PC-3 (cell line): ENCODE measurements at regions not wholly inside any gene's neighbourhood (a gene's known extent, or its start where the extent isn't known, plus 50 kb on each side); places are given as distances from the start of the nearest gene placed in this dataset.

ENCODE experiments used
- ATAC-seq: fragments of 200-7000 bp; cut with Tn5 transposase; 2 replicates; pipeline ENCODE4 v1.9.1; 2020; ENCODE audit warnings: mild to moderate bottlenecking, moderate library complexity
- BruUV-seq: library from RNA; stranded (reverse); fragments of 400-500 nt; replicated peaks from 2 replicates; lab custom pipeline; 2021; lab: Mats Ljungman, UMichigan
- CTCF ChIA-PET: fragments of 300-600 bp; sonication (Branson Sonifier 250); formaldehyde crosslinking; loops from one replicate; lab custom pipeline; 2022; ENCODE audit warnings: antibody characterized with exemption; lab: Charles Lee
- POLR2A ChIA-PET: fragments of 300-600 bp; sonication (Branson Sonifier 250); formaldehyde crosslinking; loops from one replicate; lab custom pipeline; 2022; ENCODE audit warnings: antibody characterized with exemption; ENCODE audit not compliant: unreplicated experiment; lab: Charles Lee
- DNase-seq: peaks from one replicate; pipeline ENCODE4 v3.0.0-alpha.2; 2015
- H2AFZ ChIP-seq: fragments of 300-600 bp; sonication (generic); 2 replicates; pipeline ENCODE4 v1.6.0; 2016; ENCODE audit warnings: antibody characterized with exemption, low read length
- H3F3A ChIP-seq: fragments of 300-600 bp; sonication (generic); one replicate; pipeline ENCODE4 v1.6.0; 2017; ENCODE audit warnings: antibody characterized with exemption, low read length, control low read depth, mild to moderate bottlenecking; ENCODE audit not compliant: unreplicated experiment
- H3K27ac ChIP-seq: fragments of 300-600 bp; sonication (generic); 2 replicates; pipeline ENCODE4 v1.5.1; 2016; ENCODE audit warnings: mild to moderate bottlenecking, low read length
- H3K27me3 ChIP-seq: fragments of 300-600 bp; sonication (generic); 2 replicates; pipeline ENCODE4 v1.6.1; 2016; ENCODE audit warnings: low read length, mixed read lengths
- H3K36me3 ChIP-seq: fragments of 300-600 bp; sonication (generic); 2 replicates; pipeline ENCODE4 v1.6.1; 2016; ENCODE audit warnings: low read depth, mixed run types, low read length, mixed read lengths
- H3K4me1 ChIP-seq: fragments of 300-600 bp; sonication (generic); 2 replicates; pipeline ENCODE4 v1.5.1; 2016; ENCODE audit warnings: low read length; ENCODE audit not compliant: insufficient read depth
- H3K4me2 ChIP-seq: fragments of 300-600 bp; sonication (generic); 2 replicates; pipeline ENCODE4 v1.6.0; 2016; ENCODE audit warnings: low read length
- H3K4me3 ChIP-seq: fragments of 300-600 bp; sonication (generic); 2 replicates; pipeline ENCODE4 v1.5.1; 2016; ENCODE audit warnings: mild to moderate bottlenecking, low read length, mixed read lengths
- H3K79me2 ChIP-seq: fragments of 300-600 bp; sonication (generic); 2 replicates; pipeline ENCODE4 v1.6.1; 2017; ENCODE audit warnings: low read length, mixed read lengths
- H3K9ac ChIP-seq: fragments of 300-600 bp; sonication (generic); 2 replicates; pipeline ENCODE4 v1.6.0; 2016; ENCODE audit warnings: mild to moderate bottlenecking, low read length
- H3K9me2 ChIP-seq: fragments of 300-600 bp; sonication (generic); replicated peaks from 2 replicates; pipeline ENCODE4 v1.6.1; 2016; ENCODE audit warnings: mixed run types, low read length, mixed read lengths
- H3K9me3 ChIP-seq: fragments of 300-600 bp; sonication (generic); 2 replicates; pipeline ENCODE4 v1.6.1; 2016; ENCODE audit warnings: low read length, mixed read lengths
- H4K20me1 ChIP-seq: fragments of 300-600 bp; sonication (generic); 2 replicates; pipeline ENCODE4 v1.6.1; 2016; ENCODE audit warnings: low read length, mixed read lengths
- EZH2 ChIP-seq: fragments of 300-600 bp; sonication (generic); IDR thresholded peaks from one replicate; pipeline ENCODE4 v1.6.1; 2017; ENCODE audit warnings: antibody characterized with exemption, mild to moderate bottlenecking, low read length; ENCODE audit not compliant: unreplicated experiment
- EZH2phosphoT487 ChIP-seq: fragments of 300-600 bp; sonication (generic); IDR thresholded peaks from 2 replicates; pipeline ENCODE4 v1.6.1; 2018; ENCODE audit warnings: mild to moderate bottlenecking, antibody characterized with exemption, low read length, borderline replicate concordance
- intact Hi-C: fragments of 100-400 bp; cut with micrococcal nuclease; formaldehyde crosslinking; loops from 2 replicates; pipeline ENCODE4 v1.9.0; 2023
- TF ChIP-seq, protein P1 (sequence below): fragments of 300-600 bp; sonication (generic); conservative IDR thresholded peaks from 2 replicates; pipeline ENCODE4 v1.5.1; 2017; ENCODE audit warnings: antibody characterized with exemption, low read depth, mild to moderate bottlenecking, low read length

DNA sequence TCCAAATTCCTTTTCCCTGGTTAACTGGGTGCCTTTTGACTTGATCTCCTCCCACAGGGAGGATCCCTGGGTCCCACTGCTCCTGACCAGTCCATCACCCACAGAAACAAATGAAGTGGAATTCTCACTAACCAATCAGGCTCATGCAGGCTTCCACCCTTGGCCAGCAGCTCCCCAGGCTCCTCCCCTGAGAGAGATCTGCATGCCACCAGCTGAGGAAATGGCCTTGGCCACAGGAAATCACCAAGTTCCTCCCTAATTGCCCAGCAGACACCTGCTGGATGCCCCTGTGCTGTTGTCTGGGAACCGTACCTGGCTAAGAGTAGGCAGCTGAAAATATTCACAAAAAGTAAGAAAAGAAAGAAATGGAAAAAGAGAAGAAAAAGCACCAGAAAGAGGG lies 207.4 kb downstream of the NCK2 start:
- H3K4me1 ChIP-seq = no peaks in the 10 kb centered on the region
- no TSS peak for BruUV-seq
- H4K20me1 ChIP-seq = no peaks in the 10 kb centered on the region
- H3K9me3 ChIP-seq = no peaks in the 10 kb centered on the region
- H3K4me3 ChIP-seq = no peak overlapping the region
- ChIA-PET CTCF (no interaction called here), POLR2A (no interaction called here)
- DNase-seq (no peak), ATAC-seq (no peak)
- no peak overlapping the region for H3K9ac ChIP-seq
- H3K27me3 ChIP-seq = peaks cover 45% of the 10 kb centered on the region
- intact Hi-C loops = no loop called here
- TF ChIP-seq EZH2 (no peak), EZH2phosphoT487 (no peak)
- TF ChIP-seq, protein P1, sequence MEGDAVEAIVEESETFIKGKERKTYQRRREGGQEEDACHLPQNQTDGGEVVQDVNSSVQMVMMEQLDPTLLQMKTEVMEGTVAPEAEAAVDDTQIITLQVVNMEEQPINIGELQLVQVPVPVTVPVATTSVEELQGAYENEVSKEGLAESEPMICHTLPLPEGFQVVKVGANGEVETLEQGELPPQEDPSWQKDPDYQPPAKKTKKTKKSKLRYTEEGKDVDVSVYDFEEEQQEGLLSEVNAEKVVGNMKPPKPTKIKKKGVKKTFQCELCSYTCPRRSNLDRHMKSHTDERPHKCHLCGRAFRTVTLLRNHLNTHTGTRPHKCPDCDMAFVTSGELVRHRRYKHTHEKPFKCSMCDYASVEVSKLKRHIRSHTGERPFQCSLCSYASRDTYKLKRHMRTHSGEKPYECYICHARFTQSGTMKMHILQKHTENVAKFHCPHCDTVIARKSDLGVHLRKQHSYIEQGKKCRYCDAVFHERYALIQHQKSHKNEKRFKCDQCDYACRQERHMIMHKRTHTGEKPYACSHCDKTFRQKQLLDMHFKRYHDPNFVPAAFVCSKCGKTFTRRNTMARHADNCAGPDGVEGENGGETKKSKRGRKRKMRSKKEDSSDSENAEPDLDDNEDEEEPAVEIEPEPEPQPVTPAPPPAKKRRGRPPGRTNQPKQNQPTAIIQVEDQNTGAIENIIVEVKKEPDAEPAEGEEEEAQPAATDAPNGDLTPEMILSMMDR = no peak
- H3K36me3 ChIP-seq = no peaks in the 10 kb centered on the region
- no peak overlapping the region for H2AFZ ChIP-seq
- no peaks in the 10 kb centered on the region for H3F3A ChIP-seq
- no peak overlapping the region for H3K4me2 ChIP-seq
- H3K79me2 ChIP-seq = no peaks in the 10 kb centered on the region
- H3K9me2 ChIP-seq = no peaks in the 10 kb centered on the region
- no peak overlapping the region for H3K27ac ChIP-seq

DNA sequence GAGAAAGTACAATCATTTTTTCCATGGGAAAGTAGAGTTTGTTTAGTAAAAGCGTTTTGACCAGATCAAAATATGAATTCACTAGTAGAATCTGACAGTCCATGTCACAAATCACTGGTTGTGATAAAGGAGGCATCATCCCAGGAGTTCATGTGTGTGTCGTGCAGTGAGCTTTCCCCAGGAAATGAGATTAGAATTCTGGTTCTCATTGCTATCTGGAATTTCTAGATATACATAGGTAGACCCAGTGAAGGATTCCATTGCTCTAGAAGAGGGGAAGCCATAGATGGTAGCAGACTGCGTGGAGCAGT lies 206.6 kb downstream of the NCK2 start:
- CTCF ChIA-PET = no interaction called here
- BruUV-seq = no TSS peak
- no peak overlapping the region for H3K9ac ChIP-seq

DNA sequence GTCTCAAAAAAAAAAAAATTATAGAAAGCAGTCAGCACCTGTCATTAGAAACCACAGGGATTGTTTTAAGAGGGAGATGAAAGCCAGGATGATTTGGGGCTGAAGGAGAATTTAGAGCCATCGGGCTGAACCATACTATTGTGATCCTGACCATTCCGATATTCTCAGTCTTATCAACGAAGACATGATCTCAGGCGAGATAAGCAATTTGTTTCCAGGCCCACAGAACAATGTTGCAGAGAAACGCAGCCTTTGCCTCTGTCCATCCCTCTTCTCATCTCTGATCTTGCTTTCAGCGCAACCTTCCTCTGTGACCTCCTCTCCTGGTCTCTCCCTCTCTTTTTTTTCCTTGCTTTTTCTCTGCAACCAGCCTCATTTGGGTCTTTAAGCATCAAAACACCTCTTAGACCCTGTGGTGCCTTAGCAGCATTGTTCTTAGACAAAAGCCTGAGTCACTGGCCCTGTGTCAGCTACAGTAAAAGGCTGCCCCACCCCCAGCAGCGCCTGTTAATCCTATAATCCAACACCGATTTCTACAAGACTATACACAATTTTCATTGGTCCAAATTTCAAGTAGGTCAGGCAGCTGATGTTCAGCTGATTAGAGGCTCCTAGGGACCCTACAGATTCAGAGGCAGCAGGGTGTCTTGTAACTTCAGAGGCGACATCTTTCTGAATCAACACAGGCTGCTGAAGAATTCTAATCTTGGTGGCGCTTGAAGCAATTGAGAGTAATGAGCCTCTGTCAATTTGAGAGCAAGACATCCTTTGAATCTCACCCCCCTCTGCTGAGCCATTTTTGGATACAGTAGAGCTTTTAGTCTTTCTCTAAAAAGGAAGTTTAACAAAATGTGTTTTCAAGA lies 206.0 kb downstream of the NCK2 start:
- BruUV-seq = no TSS peak
- Histone ChIP-seq H3K4me1 (no peaks in the 10 kb centered on the region), H3F3A (no peaks in the 10 kb centered on the region), H4K20me1 (no peaks in the 10 kb centered on the region), H3K27ac (no peak overlapping the region), H3K4me2 (no peak overlapping the region), H3K36me3 (no peaks in the 10 kb centered on the region), H3K9ac (no peak overlapping the region), H3K9me2 (no peaks in the 10 kb centered on the region), H3K27me3 (peaks cover 32% of the 10 kb centered on the region), H3K4me3 (no peak overlapping the region), H2AFZ (no peak overlapping the region), H3K9me3 (no peaks in the 10 kb centered on the region), H3K79me2 (no peaks in the 10 kb centered on the region)
- no peak for DNase-seq
- CTCF ChIA-PET = no interaction called here
- POLR2A ChIA-PET = no interaction called here
- TF ChIP-seq EZH2 (no peak), EZH2phosphoT487 (no peak)
- TF ChIP-seq, protein P1 = no peak
- ATAC-seq = no peak
- intact Hi-C loops = no loop called here

More for the DNA sequence above, 206.6 kb downstream of the NCK2 start:
- no peak for DNase-seq
- intact Hi-C loops = no loop called here
- H3K4me3 ChIP-seq = no peak overlapping the region
- no peaks in the 10 kb centered on the region for H3K4me1 ChIP-seq
- H3K27me3 ChIP-seq = peaks cover 38% of the 10 kb centered on the region
- H3K36me3 ChIP-seq = no peaks in the 10 kb centered on the region
- ATAC-seq = no peak
- H3K9me3 ChIP-seq = no peaks in the 10 kb centered on the region
- no peaks in the 10 kb centered on the region for H4K20me1 ChIP-seq
- no peaks in the 10 kb centered on the region for H3K9me2 ChIP-seq
- POLR2A ChIA-PET = no interaction called here
- TF ChIP-seq EZH2 (no peak), EZH2phosphoT487 (no peak)
- TF ChIP-seq, protein P1 = no peak
- H3K27ac ChIP-seq = no peak overlapping the region
- no peak overlapping the region for H3K4me2 ChIP-seq
- no peaks in the 10 kb centered on the region for H3K79me2 ChIP-seq
- H3F3A ChIP-seq = no peaks in the 10 kb centered on the region
- no peak overlapping the region for H2AFZ ChIP-seq
